Vagina (tissue), 2 donors: ENCODE measurements at regions not wholly inside any gene's neighbourhood (a gene's known extent, or its start where the extent isn't known, plus 50 kb on each side); places are given as distances from the start of the nearest gene placed in this dataset.

Experiments used
- CTCF ChIP-seq, 3 experiments: fragments of 450-650 bp in 2 of 3; fragments of 200-600 bp in 1 of 3; sonication (generic) in 1 of 3; IDR thresholded peaks; one replicate each; pipeline ENCODE4 v1.5.1; 2017 to 2019; ENCODE audit warnings: antibody characterized with exemption in 3 of 3, mild to moderate bottlenecking in 2 of 3, moderate library complexity in 2 of 3
- POLR2A ChIP-seq, 2 donors: fragments of 450-650 bp; IDR thresholded peaks; one replicate each; pipeline ENCODE4 v1.6.1; 2017; ENCODE audit warnings: antibody characterized with exemption in 2 of 2, mild to moderate bottlenecking in 2 of 2, moderate library complexity in 2 of 2
- POLR2AphosphoS5 ChIP-seq, 2 donors: sonication (generic); formaldehyde crosslinking; IDR thresholded peaks; one replicate each; pipeline ENCODE4 v1.9.0; 2017; ENCODE audit warnings: antibody characterized with exemption in 2 of 2, mild to moderate bottlenecking in 2 of 2, low read depth in 1 of 2; ENCODE audit not compliant: insufficient read depth in 1 of 2

DNA sequence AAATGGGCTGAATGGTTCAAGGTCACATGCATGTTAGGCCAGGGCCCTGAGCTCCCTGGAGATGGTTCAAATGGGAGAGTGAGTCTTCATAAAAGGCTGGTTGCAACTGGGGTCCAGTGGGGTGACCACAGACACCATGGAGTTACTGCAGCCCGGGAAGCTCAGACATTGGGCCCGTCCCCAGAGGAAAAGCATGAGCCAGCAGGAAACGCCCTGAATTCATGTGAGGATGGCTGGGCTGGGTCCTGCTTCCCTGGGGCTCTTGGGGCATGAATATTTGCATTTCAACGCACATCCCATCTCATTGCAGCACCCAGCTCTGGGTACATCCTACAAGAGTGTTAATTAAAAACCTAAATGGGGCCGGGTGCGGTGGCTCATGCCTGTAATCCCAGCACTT lies 549.0 kb downstream of the TCERG1L start:
- TF ChIP-seq CTCF (IDR thresholded peaks at IDR 0.05) (no peak), POLR2A (IDR thresholded peaks at IDR 0.05) (no peak), POLR2AphosphoS5 (IDR thresholded peaks at IDR 0.05; ENCODE audit: insufficient read depth in 1 of 2, low read depth in 1 of 2) (no peak)
